SK-N-MC (cell line): ENCODE measurements at regions not wholly inside any gene's neighbourhood (a gene's known extent, or its start where the extent isn't known, plus 50 kb on each side); places are given as distances from the start of the nearest gene placed in this dataset.

Experiments used
- EZH2 ChIP-seq: fragments of 200-600 bp; sonication (generic); IDR thresholded peaks from one replicate; pipeline ENCODE4 v1.6.1; 2017; ENCODE audit warnings: antibody characterized with exemption
- POLR2AphosphoS5 ChIP-seq: IDR thresholded peaks from 2 replicates; pipeline ENCODE4 v1.6.1; 2012; ENCODE audit warnings: mild to moderate bottlenecking, low read depth, low read length, borderline replicate concordance

- TF ChIP-seq EZH2 = no peak
- no peak for TF ChIP-seq POLR2AphosphoS5
Measured at GRCh38 chr7:130897515-130898419, 163.8 kb upstream of the KLF14 start.
